ENCODE measurements at regions not wholly inside any gene's neighbourhood (a gene's known extent, or its start where the extent isn't known, plus 50 kb on each side); places are given as distances from the start of the nearest gene placed in this dataset.
"Not testable (repeated sequence)": the region's sequence is repeated elsewhere in the genome, so short reads cannot be mapped to it uniquely, and the experiment has no call there.

DNA sequence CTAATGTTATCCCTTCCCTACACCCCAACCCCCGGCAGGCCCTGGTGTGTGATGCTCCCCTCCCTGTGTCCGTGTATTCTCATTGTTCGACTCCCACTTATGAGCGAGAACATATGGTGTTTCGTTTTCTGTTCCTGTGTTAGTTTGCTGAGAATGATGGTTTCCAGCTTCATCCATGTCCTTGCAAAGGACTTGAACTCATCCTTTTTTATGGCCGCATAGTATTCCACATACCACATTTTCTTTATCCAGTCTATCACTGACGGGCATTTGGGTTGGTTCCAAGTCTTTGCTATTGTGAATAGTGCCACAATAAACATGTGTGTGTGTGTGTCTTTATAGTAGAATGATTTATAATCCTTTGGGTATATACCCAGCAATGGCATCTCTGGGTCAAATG is 102.8 kb downstream of the POLR2M start:
- TF ChIP-seq, protein P1, sequence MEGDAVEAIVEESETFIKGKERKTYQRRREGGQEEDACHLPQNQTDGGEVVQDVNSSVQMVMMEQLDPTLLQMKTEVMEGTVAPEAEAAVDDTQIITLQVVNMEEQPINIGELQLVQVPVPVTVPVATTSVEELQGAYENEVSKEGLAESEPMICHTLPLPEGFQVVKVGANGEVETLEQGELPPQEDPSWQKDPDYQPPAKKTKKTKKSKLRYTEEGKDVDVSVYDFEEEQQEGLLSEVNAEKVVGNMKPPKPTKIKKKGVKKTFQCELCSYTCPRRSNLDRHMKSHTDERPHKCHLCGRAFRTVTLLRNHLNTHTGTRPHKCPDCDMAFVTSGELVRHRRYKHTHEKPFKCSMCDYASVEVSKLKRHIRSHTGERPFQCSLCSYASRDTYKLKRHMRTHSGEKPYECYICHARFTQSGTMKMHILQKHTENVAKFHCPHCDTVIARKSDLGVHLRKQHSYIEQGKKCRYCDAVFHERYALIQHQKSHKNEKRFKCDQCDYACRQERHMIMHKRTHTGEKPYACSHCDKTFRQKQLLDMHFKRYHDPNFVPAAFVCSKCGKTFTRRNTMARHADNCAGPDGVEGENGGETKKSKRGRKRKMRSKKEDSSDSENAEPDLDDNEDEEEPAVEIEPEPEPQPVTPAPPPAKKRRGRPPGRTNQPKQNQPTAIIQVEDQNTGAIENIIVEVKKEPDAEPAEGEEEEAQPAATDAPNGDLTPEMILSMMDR (IDR thresholded peaks at IDR 0.05), result not testable (repeated sequence)
- not testable (repeated sequence) for TF ChIP-seq POLR2A (IDR thresholded peaks at IDR 0.05)
